ENCODE measurements at regions not wholly inside any gene's neighbourhood (a gene's known extent, or its start where the extent isn't known, plus 50 kb on each side); places are given as distances from the start of the nearest gene placed in this dataset.

GRCh38 chr9:82154573-82154972, 166.0 kb downstream of the SPATA31D1 start:
- Mint-ChIP-seq H3K4me1 (peaks cover 36% of the 10 kb centered on the region), H3K27me3 (ENCODE audit: low read depth, poor library complexity) (no peaks in the 10 kb centered on the region), H3K4me3 (no peak overlapping the region), H3K27ac (no peak overlapping the region), H3K36me3 (ENCODE audit: low read depth) (no peaks in the 10 kb centered on the region), H3K9me3 (peaks cover 13% of the 10 kb centered on the region)
- no peak for DNase-seq
- TF ChIP-seq CTCF (IDR thresholded peaks at IDR 0.05), result no peak

- no peak for DNase-seq
- TF ChIP-seq CTCF (IDR thresholded peaks at IDR 0.05), result no peak
- peaks cover 5% of the 10 kb centered on the region for H3K4me1 Mint-ChIP-seq
- H3K27me3 Mint-ChIP-seq (ENCODE audit: low read depth, poor library complexity), result no peaks in the 10 kb centered on the region
- no peak overlapping the region for H3K27ac Mint-ChIP-seq
- H3K4me3 Mint-ChIP-seq, result no peak overlapping the region
- H3K36me3 Mint-ChIP-seq (ENCODE audit: low read depth), result no peaks in the 10 kb centered on the region
- H3K9me3 Mint-ChIP-seq, result no peaks in the 10 kb centered on the region
Measured at GRCh38 chr9:82161876-82162275, 173.3 kb downstream of the SPATA31D1 start.

GRCh38 chr9:82164159-82164558, 175.6 kb downstream of the SPATA31D1 start:
- Mint-ChIP-seq H3K27me3 (ENCODE audit: low read depth, poor library complexity) (no peaks in the 10 kb centered on the region), H3K36me3 (ENCODE audit: low read depth) (no peaks in the 10 kb centered on the region), H3K27ac (no peak overlapping the region), H3K4me1 (no peaks in the 10 kb centered on the region), H3K4me3 (no peak overlapping the region), H3K9me3 (no peaks in the 10 kb centered on the region)
- no peak for DNase-seq
- no peak for TF ChIP-seq CTCF (IDR thresholded peaks at IDR 0.05)

- H3K4me1 Mint-ChIP-seq, result peaks cover 10% of the 10 kb centered on the region
- TF ChIP-seq CTCF (IDR thresholded peaks at IDR 0.05), result no peak
- no peak overlapping the region for H3K4me3 Mint-ChIP-seq
- H3K36me3 Mint-ChIP-seq (ENCODE audit: low read depth), result no peaks in the 10 kb centered on the region
- H3K27me3 Mint-ChIP-seq (ENCODE audit: low read depth, poor library complexity), result no peaks in the 10 kb centered on the region
- no peak for DNase-seq
- H3K27ac Mint-ChIP-seq, result no peak overlapping the region
- no peaks in the 10 kb centered on the region for H3K9me3 Mint-ChIP-seq
Measured at GRCh38 chr9:82167296-82167695, 178.7 kb downstream of the SPATA31D1 start.

GRCh38 chr9:82168585-82168984, 180.0 kb downstream of the SPATA31D1 start:
- Mint-ChIP-seq H3K4me1 (peaks cover 15% of the 10 kb centered on the region), H3K36me3 (ENCODE audit: low read depth) (no peaks in the 10 kb centered on the region), H3K9me3 (no peaks in the 10 kb centered on the region), H3K4me3 (no peak overlapping the region), H3K27me3 (ENCODE audit: low read depth, poor library complexity) (no peaks in the 10 kb centered on the region), H3K27ac (peak overlapping the region; percentile 55)
- DNase-seq, result no peak
- no peak for TF ChIP-seq CTCF (IDR thresholded peaks at IDR 0.05)

- H3K4me3 Mint-ChIP-seq, result no peak overlapping the region
- peaks cover 15% of the 10 kb centered on the region for H3K4me1 Mint-ChIP-seq
- no peaks in the 10 kb centered on the region for H3K27me3 Mint-ChIP-seq (ENCODE audit: low read depth, poor library complexity)
- peaks cover 3% of the 10 kb centered on the region for H3K9me3 Mint-ChIP-seq
- TF ChIP-seq CTCF (IDR thresholded peaks at IDR 0.05), result no peak
- DNase-seq, result no peak
- H3K36me3 Mint-ChIP-seq (ENCODE audit: low read depth), result no peaks in the 10 kb centered on the region
- H3K27ac Mint-ChIP-seq, result no peak overlapping the region
Measured at GRCh38 chr9:82170866-82171265, 182.3 kb downstream of the SPATA31D1 start.
